CD1c-positive myeloid dendritic cell (primary cell): ENCODE measurements at regions not wholly inside any gene's neighbourhood (a gene's known extent, or its start where the extent isn't known, plus 50 kb on each side); places are given as distances from the start of the nearest gene placed in this dataset.

ENCODE experiments used
- DNase-seq: peaks from one replicate; pipeline ENCODE4 v3.0.0-alpha.2; 2016; ENCODE audit errors: extremely low spot score

- DNase-seq = no peak
These were observed 115.4 kb downstream of the SALL1 start for GRCh38 chr16:51035711-51036110.

GRCh38 chr16:51035110-51035498 is 116.0 kb downstream of the SALL1 start:
- DNase-seq = no peak

GRCh38 chr16:51034481-51035109 is 116.5 kb downstream of the SALL1 start:
- no peak for DNase-seq

- DNase-seq = no peak
These were observed 119.5 kb downstream of the SALL1 start for GRCh38 chr16:51031598-51031997.

- DNase-seq = no peak
These were observed 120.6 kb downstream of the SALL1 start for GRCh38 chr16:51030516-51030915.

GRCh38 chr16:51025588-51026290 is 125.3 kb downstream of the SALL1 start:
- no peak for DNase-seq

- DNase-seq = no peak
These were observed 126.4 kb downstream of the SALL1 start for GRCh38 chr16:51024703-51025102.

GRCh38 chr16:51022955-51023354 is 128.1 kb downstream of the SALL1 start:
- no peak for DNase-seq

- DNase-seq = no peak
These were observed 131.5 kb downstream of the SALL1 start for GRCh38 chr16:51019617-51020016.

GRCh38 chr16:51017969-51018368 is 133.1 kb downstream of the SALL1 start:
- DNase-seq = no peak

GRCh38 chr16:51012396-51012795 is 138.7 kb downstream of the SALL1 start:
- DNase-seq = no peak

GRCh38 chr16:51010817-51011216 is 140.3 kb downstream of the SALL1 start:
- no peak for DNase-seq

GRCh38 chr16:51009813-51010212 is 141.3 kb downstream of the SALL1 start:
- DNase-seq = no peak

GRCh38 chr16:51009359-51009758 is 141.7 kb downstream of the SALL1 start:
- no peak for DNase-seq

GRCh38 chr16:51008607-51009006 is 142.5 kb downstream of the SALL1 start:
- DNase-seq = no peak

GRCh38 chr16:51008037-51008436 is 143.0 kb downstream of the SALL1 start:
- no peak for DNase-seq

GRCh38 chr16:51003850-51004566 is 147.1 kb downstream of the SALL1 start:
- no peak for DNase-seq

- DNase-seq = no peak
These were observed 148.1 kb downstream of the SALL1 start for GRCh38 chr16:51002881-51003490.

- no peak for DNase-seq
These were observed 151.9 kb downstream of the SALL1 start for GRCh38 chr16:50999181-50999580.

- DNase-seq = no peak
These were observed 152.7 kb downstream of the SALL1 start for GRCh38 chr16:50998411-50998810.

- DNase-seq = no peak
These were observed 153.4 kb downstream of the SALL1 start for GRCh38 chr16:50997679-50998078.

- no peak for DNase-seq
These were observed 154.3 kb downstream of the SALL1 start for GRCh38 chr16:50996830-50997186.
